ENCODE measurements at regions not wholly inside any gene's neighbourhood (a gene's known extent, or its start where the extent isn't known, plus 50 kb on each side); places are given as distances from the start of the nearest gene placed in this dataset.

DNA sequence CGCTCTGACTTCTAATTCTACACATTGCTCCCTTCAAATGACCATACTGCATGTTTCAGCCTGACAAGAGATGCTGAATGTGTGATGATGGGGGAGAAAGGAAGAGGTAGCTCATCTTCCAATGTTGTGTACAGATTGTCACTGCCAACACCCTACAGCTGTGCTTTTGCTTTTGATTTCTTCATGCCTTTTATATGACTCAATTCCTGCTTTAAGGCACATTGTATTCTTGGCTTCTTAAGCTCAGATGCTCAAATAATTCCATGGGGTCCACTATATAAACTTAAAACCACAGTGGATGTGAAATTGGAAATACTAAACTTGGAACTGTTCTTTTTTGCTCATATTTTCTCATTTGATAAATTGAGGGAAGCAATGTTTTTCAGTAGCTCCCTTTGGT is 183.2 kb upstream of the WDFY3 start:
- TF ChIP-seq, protein P1, sequence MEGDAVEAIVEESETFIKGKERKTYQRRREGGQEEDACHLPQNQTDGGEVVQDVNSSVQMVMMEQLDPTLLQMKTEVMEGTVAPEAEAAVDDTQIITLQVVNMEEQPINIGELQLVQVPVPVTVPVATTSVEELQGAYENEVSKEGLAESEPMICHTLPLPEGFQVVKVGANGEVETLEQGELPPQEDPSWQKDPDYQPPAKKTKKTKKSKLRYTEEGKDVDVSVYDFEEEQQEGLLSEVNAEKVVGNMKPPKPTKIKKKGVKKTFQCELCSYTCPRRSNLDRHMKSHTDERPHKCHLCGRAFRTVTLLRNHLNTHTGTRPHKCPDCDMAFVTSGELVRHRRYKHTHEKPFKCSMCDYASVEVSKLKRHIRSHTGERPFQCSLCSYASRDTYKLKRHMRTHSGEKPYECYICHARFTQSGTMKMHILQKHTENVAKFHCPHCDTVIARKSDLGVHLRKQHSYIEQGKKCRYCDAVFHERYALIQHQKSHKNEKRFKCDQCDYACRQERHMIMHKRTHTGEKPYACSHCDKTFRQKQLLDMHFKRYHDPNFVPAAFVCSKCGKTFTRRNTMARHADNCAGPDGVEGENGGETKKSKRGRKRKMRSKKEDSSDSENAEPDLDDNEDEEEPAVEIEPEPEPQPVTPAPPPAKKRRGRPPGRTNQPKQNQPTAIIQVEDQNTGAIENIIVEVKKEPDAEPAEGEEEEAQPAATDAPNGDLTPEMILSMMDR (IDR thresholded peaks at IDR 0.05; ENCODE audit: low read depth, low read length, missing control alignments): no peak
- in situ Hi-C loops (cut with HindIII; ENCODE audit: low sequenced_read_pairs): no loop called here
- DNase-seq (ENCODE audit: low read depth): peak; percentile 51
- no peak overlapping the region for H3K4me3 ChIP-seq (ENCODE audit: low read depth, low read length)

DNA sequence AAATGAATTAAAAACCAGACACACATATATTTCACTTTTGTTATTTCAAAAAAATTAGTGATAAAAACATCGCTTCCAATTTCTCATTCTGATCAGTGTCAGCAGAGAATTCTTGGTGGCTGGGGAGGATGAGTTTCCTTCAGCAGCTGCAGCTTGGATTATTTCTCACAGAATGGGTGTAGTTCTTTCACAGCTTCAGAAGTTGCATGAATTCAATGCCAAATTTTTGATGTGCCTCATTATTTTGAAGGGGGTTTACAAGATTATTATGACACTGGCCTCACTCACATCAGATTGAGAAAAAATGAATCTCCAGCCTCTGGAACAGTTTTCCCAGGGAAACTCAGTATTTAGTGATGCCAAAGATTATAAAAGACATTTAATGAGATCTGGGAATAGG is 184.9 kb upstream of the WDFY3 start:
- TF ChIP-seq, protein P1 (IDR thresholded peaks at IDR 0.05; ENCODE audit: low read depth, low read length, missing control alignments): no peak
- no peak overlapping the region for H3K4me3 ChIP-seq (ENCODE audit: low read depth, low read length)
- in situ Hi-C loops (cut with HindIII; ENCODE audit: low sequenced_read_pairs): no loop called here
- no peak for DNase-seq (ENCODE audit: low read depth)

DNA sequence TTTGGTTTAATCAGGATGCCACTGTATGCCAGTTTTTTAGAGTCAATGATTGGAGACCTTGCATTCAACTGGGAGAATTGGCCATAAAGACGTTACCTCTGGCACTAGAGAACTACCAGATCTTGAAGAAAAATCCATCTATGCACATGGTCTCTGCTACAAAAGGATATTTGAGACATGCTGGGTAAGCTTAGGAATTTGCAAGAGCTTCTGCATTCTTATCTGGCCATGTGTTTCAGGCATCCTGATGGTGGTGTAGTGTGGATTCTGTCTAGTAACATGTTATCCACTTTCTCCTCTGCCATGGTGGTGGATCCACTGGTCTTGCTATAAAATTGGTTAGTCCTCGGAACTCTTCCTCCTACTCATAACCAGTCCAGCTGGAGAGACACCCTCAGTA is 185.3 kb upstream of the WDFY3 start:
- TF ChIP-seq, protein P1 (IDR thresholded peaks at IDR 0.05; ENCODE audit: low read depth, low read length, missing control alignments): no peak
- H3K4me3 ChIP-seq (ENCODE audit: low read depth, low read length): no peak overlapping the region
- in situ Hi-C loops (cut with HindIII; ENCODE audit: low sequenced_read_pairs): no loop called here
- no peak for DNase-seq (ENCODE audit: low read depth)

DNA sequence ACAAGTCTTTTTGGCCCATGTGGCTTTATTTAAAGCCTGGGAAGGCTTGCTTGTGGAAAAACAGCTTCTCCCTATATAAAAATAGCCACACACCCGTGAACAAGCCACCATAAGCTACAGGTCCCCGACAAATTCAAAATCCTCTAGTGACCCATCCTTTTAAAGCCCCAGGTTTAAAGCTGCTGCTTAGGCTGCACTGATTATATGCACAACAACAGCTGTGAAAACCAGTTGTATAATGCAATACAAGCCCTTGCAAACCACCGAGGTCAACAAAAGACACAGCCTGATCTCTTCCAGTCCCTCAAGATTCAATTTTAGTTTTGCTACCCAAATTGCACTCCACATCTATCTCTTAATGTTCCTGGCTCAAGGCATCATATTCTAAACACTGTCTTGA is 186.0 kb upstream of the WDFY3 start:
- no peak overlapping the region for H3K4me3 ChIP-seq (ENCODE audit: low read depth, low read length)
- DNase-seq (ENCODE audit: low read depth): no peak
- in situ Hi-C loops (cut with HindIII; ENCODE audit: low sequenced_read_pairs): no loop called here
- TF ChIP-seq, protein P1 (IDR thresholded peaks at IDR 0.05; ENCODE audit: low read depth, low read length, missing control alignments): no peak

DNA sequence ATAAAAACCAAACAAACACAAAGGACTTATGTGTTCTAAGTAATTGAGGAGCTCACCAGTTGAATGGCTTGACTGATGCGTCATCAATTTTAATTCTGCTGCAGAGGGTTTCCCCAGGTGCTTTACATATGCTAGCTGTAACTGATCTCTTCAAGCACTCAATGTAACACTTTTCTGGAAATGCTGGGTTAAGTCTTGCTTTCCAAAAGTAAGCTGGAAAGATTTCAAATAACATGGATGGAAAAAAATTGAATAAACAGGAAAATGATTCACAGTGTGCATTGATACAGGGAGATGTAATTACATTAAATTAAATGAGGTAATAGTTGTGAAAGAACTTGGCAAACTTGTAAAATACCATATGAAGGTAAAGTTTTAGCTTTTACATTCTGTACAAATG is 186.7 kb upstream of the WDFY3 start:
- in situ Hi-C loops (cut with HindIII; ENCODE audit: low sequenced_read_pairs): no loop called here
- peak; percentile 6 for DNase-seq (ENCODE audit: low read depth)
- no peak overlapping the region for H3K4me3 ChIP-seq (ENCODE audit: low read depth, low read length)
- TF ChIP-seq, protein P1 (IDR thresholded peaks at IDR 0.05; ENCODE audit: low read depth, low read length, missing control alignments): no peak

DNA sequence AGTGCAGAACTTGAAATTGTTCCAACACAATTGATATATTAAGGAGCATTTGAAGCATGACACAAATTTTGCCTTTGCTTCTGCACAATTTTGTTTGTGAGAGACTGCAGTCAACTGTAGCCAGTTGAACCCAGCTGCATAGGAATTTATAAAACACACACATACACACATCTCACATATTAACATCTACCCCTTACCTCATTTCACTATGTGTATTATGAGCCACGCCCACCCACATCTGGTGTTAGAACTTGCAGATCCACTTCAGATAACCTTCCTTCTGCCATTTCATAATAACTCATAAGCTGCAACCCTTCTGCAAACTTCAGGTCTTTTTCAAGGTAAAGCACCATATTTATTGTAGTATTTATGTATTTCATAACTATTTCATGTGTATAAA is 188.1 kb upstream of the WDFY3 start:
- TF ChIP-seq, protein P1 (IDR thresholded peaks at IDR 0.05; ENCODE audit: low read depth, low read length, missing control alignments): no peak
- H3K4me3 ChIP-seq (ENCODE audit: low read depth, low read length): no peak overlapping the region
- in situ Hi-C loops (cut with HindIII; ENCODE audit: low sequenced_read_pairs): no loop called here
- DNase-seq (ENCODE audit: low read depth): no peak

DNA sequence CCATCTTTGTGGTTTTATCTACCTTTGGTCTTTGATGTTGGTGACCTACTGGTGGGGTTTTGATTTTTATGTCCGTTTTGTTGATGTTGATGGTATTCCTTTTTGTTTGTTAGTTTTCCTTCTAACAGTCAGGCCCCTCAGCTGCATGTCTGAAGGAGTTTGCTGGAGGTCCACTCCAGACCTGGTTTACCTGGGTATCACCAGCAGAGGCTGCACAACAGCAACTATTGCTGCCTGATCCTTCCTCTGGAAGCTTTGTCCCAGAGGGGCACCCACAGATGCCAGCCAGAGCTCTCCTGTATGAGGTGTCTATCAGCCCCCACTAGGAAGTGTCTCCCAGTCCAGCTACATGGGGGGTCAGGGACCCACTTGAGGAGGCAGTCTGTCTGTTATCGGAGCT is 199.3 kb upstream of the WDFY3 start:
- in situ Hi-C loops (cut with HindIII; ENCODE audit: low sequenced_read_pairs): no loop called here
- H3K4me3 ChIP-seq (ENCODE audit: low read depth, low read length): no peak overlapping the region
- DNase-seq (ENCODE audit: low read depth): no peak
- TF ChIP-seq, protein P1 (IDR thresholded peaks at IDR 0.05; ENCODE audit: low read depth, low read length, missing control alignments): no peak
